HFFc6 (cell line): ENCODE measurements at regions not wholly inside any gene's neighbourhood (a gene's known extent, or its start where the extent isn't known, plus 50 kb on each side); places are given as distances from the start of the nearest gene placed in this dataset.
A peak's percentile ranks its signal among the peaks of the same experiment; 100 is the strongest.

Source experiments
- DNase-seq: peaks from one replicate; pipeline ENCODE4 v3.0.0-alpha.2; 2018
- H3K27ac Mint-ChIP-seq: 2 replicates; pipeline ENCODE4 v1.8.0; 2020; ENCODE audit warnings: mild to moderate bottlenecking, mixed read lengths
- H3K27me3 Mint-ChIP-seq: 2 replicates; pipeline ENCODE4 v1.8.0; 2021; ENCODE audit warnings: mild to moderate bottlenecking, moderate library complexity, mixed read lengths; ENCODE audit not compliant: insufficient read depth
- H3K36me3 Mint-ChIP-seq: 2 replicates; pipeline ENCODE4 v1.8.0; 2021; ENCODE audit warnings: low read depth, mixed read lengths
- H3K4me1 Mint-ChIP-seq: 2 replicates; pipeline ENCODE4 v1.8.0; 2020; ENCODE audit warnings: low read depth, mixed read lengths
- H3K4me3 Mint-ChIP-seq: 2 replicates; pipeline ENCODE4 v1.8.0; 2020; ENCODE audit warnings: mild to moderate bottlenecking, moderate library complexity, mixed read lengths
- H3K9me3 Mint-ChIP-seq: 2 replicates; pipeline ENCODE4 v1.8.0; 2020; ENCODE audit warnings: mild to moderate bottlenecking, mixed read lengths
- CTCF ChIP-seq: fragments of 200-600 bp; sonication (generic); IDR thresholded peaks from 2 replicates; pipeline ENCODE4 v1.5.0; 2021; ENCODE audit warnings: antibody characterized with exemption, mild to moderate bottlenecking

DNA sequence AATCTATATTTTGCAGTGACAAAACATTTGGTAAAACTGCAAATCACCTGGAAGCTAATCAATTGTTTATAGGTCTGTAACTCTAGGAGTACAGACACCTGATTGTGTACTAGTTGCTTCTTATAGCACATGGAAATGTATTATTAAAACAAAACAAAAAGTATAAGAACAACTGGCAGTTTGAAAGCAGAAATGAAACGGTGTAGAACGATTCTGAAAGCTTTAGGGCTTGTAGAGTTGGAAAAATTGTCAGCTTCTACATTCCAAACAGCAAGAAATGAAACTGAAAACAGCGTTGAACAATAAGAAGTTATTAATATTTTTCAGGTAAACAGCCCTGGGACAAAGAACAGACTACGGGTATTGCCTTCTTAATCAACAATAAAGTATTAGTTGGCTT, 273.3 kb downstream of the OLFM3 start:
- Mint-ChIP-seq H3K27ac (no peak overlapping the region), H3K9me3 (peaks cover 18% of the 10 kb centered on the region), H3K4me3 (no peak overlapping the region), H3K27me3 (no peaks in the 10 kb centered on the region), H3K36me3 (no peaks in the 10 kb centered on the region), H3K4me1 (no peaks in the 10 kb centered on the region)
- DNase-seq: no peak
- no peak for TF ChIP-seq CTCF

DNA sequence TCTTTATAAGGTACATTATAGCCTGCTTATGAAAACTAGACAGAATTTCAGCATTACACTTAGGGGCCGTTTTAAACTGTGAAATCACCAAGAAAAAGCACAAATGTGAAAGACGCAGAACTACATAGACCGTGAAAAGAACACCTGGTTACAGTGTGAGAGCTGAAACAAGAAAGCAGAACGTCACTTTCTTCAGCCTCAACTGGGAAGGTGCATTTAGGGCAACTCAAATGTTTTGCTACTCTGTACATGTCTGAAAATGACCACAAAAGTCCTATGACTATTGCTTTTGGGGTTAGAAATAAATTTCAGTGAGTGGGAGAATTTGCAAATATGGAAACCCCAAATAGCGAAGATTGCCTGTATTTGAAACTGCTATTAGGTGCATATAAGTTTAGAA, 268.7 kb downstream of the OLFM3 start:
- Mint-ChIP-seq H3K9me3 (peaks cover 5% of the 10 kb centered on the region; the same call in 1 of the 2 replicates), H3K36me3 (no peaks in the 10 kb centered on the region), H3K27me3 (0 out of 2 replicates have a peak, but pooled peaks cover 1% of the 10 kb centered on the region), H3K4me3 (no peak overlapping the region), H3K4me1 (no peaks in the 10 kb centered on the region), H3K27ac (no peak overlapping the region)
- no peak for TF ChIP-seq CTCF
- no peak for DNase-seq

DNA sequence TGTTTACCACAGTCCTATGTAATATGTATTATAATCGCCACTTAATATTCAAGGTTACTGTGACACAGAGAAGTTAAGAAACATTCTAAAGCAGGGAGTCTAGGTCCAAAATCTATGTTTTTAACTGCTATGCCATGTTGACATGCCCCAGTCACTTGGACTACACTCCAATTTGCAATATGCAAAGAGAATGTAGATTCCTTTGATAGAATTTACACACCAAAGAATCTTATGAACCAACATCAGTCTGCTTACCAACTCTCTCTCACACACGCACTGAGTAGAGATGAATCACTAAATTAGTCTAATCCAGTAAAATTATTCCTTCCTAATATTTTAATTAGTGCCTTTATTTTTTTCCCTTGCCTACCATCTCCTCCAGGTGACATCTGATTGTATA, 266.2 kb downstream of the OLFM3 start:
- no peak overlapping the region for H3K27ac Mint-ChIP-seq
- 0 out of 2 replicates have a peak, but pooled peaks cover 1% of the 10 kb centered on the region for H3K27me3 Mint-ChIP-seq
- TF ChIP-seq CTCF: no peak
- H3K4me1 Mint-ChIP-seq: no peaks in the 10 kb centered on the region
- no peak overlapping the region for H3K4me3 Mint-ChIP-seq
- peaks cover 13% of the 10 kb centered on the region for H3K9me3 Mint-ChIP-seq
- no peaks in the 10 kb centered on the region for H3K36me3 Mint-ChIP-seq
- no peak for DNase-seq

DNA sequence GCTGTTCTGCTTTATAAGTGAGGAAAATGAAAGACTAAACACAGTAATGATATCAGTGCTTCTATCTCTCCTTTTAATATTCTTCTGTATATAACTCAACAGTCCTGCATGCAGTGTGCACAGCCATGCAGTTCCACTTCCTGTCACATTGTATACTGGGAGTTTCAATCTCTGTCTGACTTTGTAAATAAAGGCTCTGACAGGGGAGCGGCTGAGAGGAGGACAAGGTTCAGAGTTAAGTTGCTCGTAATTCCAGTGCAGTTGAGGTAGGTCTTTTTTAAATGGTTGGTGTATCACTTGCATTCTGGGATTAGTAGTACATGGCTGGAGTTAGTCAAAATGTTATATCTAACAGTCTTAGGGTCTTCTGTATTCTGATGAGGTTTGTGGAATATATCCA, 264.5 kb downstream of the OLFM3 start:
- no peak overlapping the region for H3K4me3 Mint-ChIP-seq
- TF ChIP-seq CTCF: no peak
- no peaks in the 10 kb centered on the region for H3K4me1 Mint-ChIP-seq
- DNase-seq: no peak
- H3K27me3 Mint-ChIP-seq: 0 out of 2 replicates have a peak, but pooled peaks cover 1% of the 10 kb centered on the region
- peaks cover 13% of the 10 kb centered on the region for H3K9me3 Mint-ChIP-seq
- H3K36me3 Mint-ChIP-seq: no peaks in the 10 kb centered on the region
- H3K27ac Mint-ChIP-seq: no peak overlapping the region

DNA sequence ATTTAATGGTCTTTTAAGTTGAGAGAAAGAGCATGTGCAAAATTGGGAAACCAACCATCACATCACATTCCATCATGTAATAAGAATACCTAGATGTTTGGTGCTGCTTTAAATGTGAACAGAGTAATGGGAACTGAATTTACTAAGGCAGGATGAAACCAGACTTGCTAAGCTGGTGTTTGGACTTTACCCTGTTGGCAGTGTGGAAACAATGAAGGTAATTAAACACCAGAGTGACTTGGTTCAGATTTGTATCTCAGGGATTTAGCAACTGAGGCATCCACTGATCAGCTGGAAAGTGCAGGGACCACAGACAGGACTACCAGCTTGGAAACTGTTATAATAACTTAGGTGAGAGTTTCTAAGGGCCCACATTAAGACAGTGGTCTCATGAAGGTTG, 263.4 kb downstream of the OLFM3 start:
- H3K4me1 Mint-ChIP-seq: no peaks in the 10 kb centered on the region
- no peak overlapping the region for H3K4me3 Mint-ChIP-seq
- 0 out of 2 replicates have a peak, but pooled peaks cover 1% of the 10 kb centered on the region for H3K27me3 Mint-ChIP-seq
- H3K27ac Mint-ChIP-seq: no peak overlapping the region
- H3K9me3 Mint-ChIP-seq: peaks cover 13% of the 10 kb centered on the region
- DNase-seq: no peak
- no peaks in the 10 kb centered on the region for H3K36me3 Mint-ChIP-seq
- TF ChIP-seq CTCF: no peak

DNA sequence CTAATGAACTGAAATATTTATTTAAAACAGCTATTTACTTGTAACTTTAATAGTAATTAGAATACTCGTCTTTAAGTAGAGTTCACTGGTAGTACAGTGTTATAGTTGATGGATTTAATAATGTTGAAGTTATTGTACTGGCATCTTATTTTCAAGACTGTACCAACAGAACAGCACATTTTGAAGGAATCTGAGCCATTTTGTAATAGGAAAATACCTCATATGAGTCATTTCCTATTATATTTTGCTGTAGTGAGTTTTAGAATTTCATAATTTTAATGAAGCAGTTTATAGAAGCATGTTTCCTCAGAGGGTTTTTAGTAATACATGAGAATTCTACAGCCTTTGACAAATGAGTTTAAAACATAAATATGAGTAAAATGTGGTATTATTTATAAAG, 258.3 kb downstream of the OLFM3 start:
- Mint-ChIP-seq H3K4me1 (no peaks in the 10 kb centered on the region), H3K27ac (no peak overlapping the region), H3K4me3 (no peak overlapping the region), H3K9me3 (peaks cover 11% of the 10 kb centered on the region), H3K27me3 (no peaks in the 10 kb centered on the region), H3K36me3 (no peaks in the 10 kb centered on the region)
- peak; percentile 2 for DNase-seq
- TF ChIP-seq CTCF: no peak
